Fibroblast of lung (primary cell): ENCODE measurements at regions not wholly inside any gene's neighbourhood (a gene's known extent, or its start where the extent isn't known, plus 50 kb on each side); places are given as distances from the start of the nearest gene placed in this dataset.
"Not testable (repeated sequence)": the region's sequence is repeated elsewhere in the genome, so short reads cannot be mapped to it uniquely, and the experiment has no call there.

Experiments
- DNase-seq, 2 donors: peaks; one replicate each; pipeline versions ENCODE4 v3.0.0 to v3.0.0-alpha.2; 2010; ENCODE audit warnings: low read depth in 2 of 2
- H2AFZ ChIP-seq: 2 replicates; pipeline ENCODE4 v1.5.1; 2012; ENCODE audit warnings: low read length, control low read depth, inconsistent platforms
- H3K27ac ChIP-seq: 2 replicates; pipeline ENCODE4 v1.5.1; 2011; ENCODE audit warnings: low read length, control low read depth; ENCODE audit not compliant: insufficient read depth
- H3K27me3 ChIP-seq: 2 replicates; pipeline ENCODE4 v1.5.1; 2011; ENCODE audit warnings: mild to moderate bottlenecking, low read length; ENCODE audit not compliant: control insufficient read depth, insufficient read depth
- H3K36me3 ChIP-seq: 2 replicates; pipeline ENCODE4 v1.5.1; 2011; ENCODE audit warnings: low read length; ENCODE audit not compliant: control insufficient read depth, insufficient read depth
- H3K4me1 ChIP-seq: 2 replicates; pipeline ENCODE4 v1.5.1; 2011; ENCODE audit warnings: low read length; ENCODE audit not compliant: control insufficient read depth, insufficient read depth; ENCODE audit errors: extremely low read depth
- H3K4me2 ChIP-seq: 2 replicates; pipeline ENCODE4 v1.5.1; 2011; ENCODE audit warnings: low read length, control low read depth; ENCODE audit not compliant: insufficient read depth; ENCODE audit errors: extremely low read depth
- H3K4me3 ChIP-seq, 4 experiments: fragments of 200-600 bp in 1 of 4; sonication (generic) in 1 of 4; replicated peaks in 1 of 4; 2 replicates each; pipeline ENCODE4 v1.5.1; 2011 to 2016; ENCODE audit warnings: low read length in 4 of 4, low read depth in 3 of 4, mild to moderate bottlenecking in 3 of 4, control low read depth in 2 of 4, inconsistent platforms in 1 of 4, mixed read lengths in 1 of 4; ENCODE audit not compliant: insufficient read depth in 1 of 4; ENCODE audit errors: control extremely low read depth in 1 of 4
- H3K79me2 ChIP-seq: 2 replicates; pipeline ENCODE4 v1.5.1; 2012; ENCODE audit warnings: mild to moderate bottlenecking, low read length, inconsistent platforms; ENCODE audit not compliant: control insufficient read depth, insufficient read depth
- H3K9ac ChIP-seq: 2 replicates; pipeline ENCODE4 v1.5.1; 2011; ENCODE audit warnings: mild to moderate bottlenecking, low read length, control low read depth; ENCODE audit not compliant: insufficient read depth
- H3K9me3 ChIP-seq: 2 replicates; pipeline ENCODE4 v1.5.1; 2012; ENCODE audit warnings: low read depth, low read length; ENCODE audit not compliant: control insufficient read depth, insufficient read depth
- H4K20me1 ChIP-seq: 2 replicates; pipeline ENCODE4 v1.5.1; 2011; ENCODE audit warnings: low read length; ENCODE audit not compliant: control insufficient read depth, insufficient read depth; ENCODE audit errors: extremely low read depth

- H3K79me2 ChIP-seq, H3K27me3 ChIP-seq, H2AFZ ChIP-seq, H3K9me3 ChIP-seq, H3K36me3 ChIP-seq, H3K4me2 ChIP-seq, H3K4me1 ChIP-seq, H3K27ac ChIP-seq, H4K20me1 ChIP-seq, H3K4me3 ChIP-seq, DNase-seq, H3K9ac ChIP-seq: not testable (repeated sequence)
Observed at GRCh38 chr15:20260650-20261049, 280.9 kb downstream of the GOLGA6L6 start.

GRCh38 chr15:20259559-20260190 lies 281.9 kb downstream of the GOLGA6L6 start:
- H3K4me1 ChIP-seq, H4K20me1 ChIP-seq, DNase-seq, H3K36me3 ChIP-seq, H3K79me2 ChIP-seq, H3K9ac ChIP-seq, H3K27me3 ChIP-seq, H2AFZ ChIP-seq, H3K27ac ChIP-seq, H3K4me2 ChIP-seq, H3K9me3 ChIP-seq, H3K4me3 ChIP-seq: not testable (repeated sequence)

GRCh38 chr15:20256394-20256793 lies 285.2 kb downstream of the GOLGA6L6 start:
- H2AFZ ChIP-seq, H3K27ac ChIP-seq, H3K4me3 ChIP-seq, H3K4me1 ChIP-seq, H4K20me1 ChIP-seq, H3K79me2 ChIP-seq, H3K9me3 ChIP-seq, H3K4me2 ChIP-seq, H3K27me3 ChIP-seq, H3K9ac ChIP-seq, DNase-seq, H3K36me3 ChIP-seq: not testable (repeated sequence)

- H3K4me1 ChIP-seq, H3K79me2 ChIP-seq, H3K4me2 ChIP-seq, H4K20me1 ChIP-seq, H3K4me3 ChIP-seq, H3K9me3 ChIP-seq, H2AFZ ChIP-seq, H3K27me3 ChIP-seq, DNase-seq, H3K36me3 ChIP-seq, H3K9ac ChIP-seq, H3K27ac ChIP-seq: not testable (repeated sequence)
Observed at GRCh38 chr15:20255641-20256040, 286.0 kb downstream of the GOLGA6L6 start.

GRCh38 chr15:20253047-20253615 lies 288.5 kb downstream of the GOLGA6L6 start:
- not testable (repeated sequence) for H3K4me2 ChIP-seq, H3K36me3 ChIP-seq, H4K20me1 ChIP-seq, H3K4me1 ChIP-seq, H3K4me3 ChIP-seq, H3K27ac ChIP-seq, H2AFZ ChIP-seq, H3K27me3 ChIP-seq, H3K79me2 ChIP-seq, H3K9ac ChIP-seq, DNase-seq, H3K9me3 ChIP-seq

- not testable (repeated sequence) for H4K20me1 ChIP-seq, H3K27ac ChIP-seq, H3K9me3 ChIP-seq, H3K9ac ChIP-seq, H3K4me1 ChIP-seq, H2AFZ ChIP-seq, H3K4me3 ChIP-seq, H3K36me3 ChIP-seq, H3K4me2 ChIP-seq, DNase-seq, H3K79me2 ChIP-seq, H3K27me3 ChIP-seq
Observed at GRCh38 chr15:20252040-20252439, 289.6 kb downstream of the GOLGA6L6 start.
